Natural killer cell (primary cell): ENCODE measurements at regions not wholly inside any gene's neighbourhood (a gene's known extent, or its start where the extent isn't known, plus 50 kb on each side); places are given as distances from the start of the nearest gene placed in this dataset.

Source experiments
- ATAC-seq, 3 donors: fragments of 150-1000 bp in 2 of 3; fragments of 200-7000 bp in 1 of 3; cut with Tn5 transposase; 1 replicate in 1 of 3; 2 replicates in 2 of 3; pipeline ENCODE4 v1.10.0; 2021; ENCODE audit warnings: mild to moderate bottlenecking in 2 of 3, moderate library complexity in 2 of 3
- DNase-seq, 2 donors: peaks; one replicate each; pipeline versions ENCODE4 v3.0.0 to v3.0.0-alpha.2; 2013 to 2021; ENCODE audit warnings: mixed read lengths in 1 of 2
- H3K27ac ChIP-seq: one replicate; pipeline ENCODE4 v1.5.1; 2013; ENCODE audit warnings: mild to moderate bottlenecking, low read length
- H3K27me3 ChIP-seq: one replicate; pipeline ENCODE4 v1.6.1; 2013; ENCODE audit warnings: low read length; ENCODE audit not compliant: control insufficient read depth, insufficient read depth
- H3K36me3 ChIP-seq: one replicate; pipeline ENCODE4 v1.6.1; 2013; ENCODE audit warnings: low read length; ENCODE audit not compliant: control insufficient read depth, insufficient read depth
- H3K4me1 ChIP-seq: one replicate; pipeline ENCODE4 v1.6.1; 2013; ENCODE audit warnings: low read length; ENCODE audit not compliant: control insufficient read depth, insufficient read depth
- H3K4me3 ChIP-seq: one replicate; pipeline ENCODE4 v1.5.1; 2013; ENCODE audit warnings: low read length
- H3K9me3 ChIP-seq: one replicate; pipeline ENCODE4 v1.6.1; 2013; ENCODE audit warnings: low read length; ENCODE audit not compliant: control insufficient read depth, insufficient read depth
- H3K27ac Mint-ChIP-seq, 2 donors: one replicate each; pipeline ENCODE4 v1.8.0; 2022; ENCODE audit warnings: mild to moderate bottlenecking in 2 of 2, mixed read lengths in 2 of 2, moderate library complexity in 1 of 2
- H3K27me3 Mint-ChIP-seq, 2 donors: one replicate each; pipeline ENCODE4 v1.8.0; 2022; ENCODE audit warnings: low read depth in 2 of 2, mixed read lengths in 2 of 2
- H3K36me3 Mint-ChIP-seq: one replicate; pipeline ENCODE4 v1.8.0; 2022; ENCODE audit warnings: mixed read lengths
- H3K4me1 Mint-ChIP-seq, 2 donors: one replicate each; pipeline ENCODE4 v1.8.0; 2022; ENCODE audit warnings: mixed read lengths in 2 of 2
- H3K4me3 Mint-ChIP-seq: one replicate; pipeline ENCODE4 v1.8.0; 2022; ENCODE audit warnings: mild to moderate bottlenecking, moderate library complexity, mixed read lengths
- H3K9me3 Mint-ChIP-seq, 2 donors: one replicate each; pipeline ENCODE4 v1.8.0; 2022; ENCODE audit warnings: mixed read lengths in 2 of 2
- CTCF ChIP-seq: fragments of 200-600 bp; IDR thresholded peaks from one replicate; pipeline ENCODE4 v1.8.0; 2022; ENCODE audit warnings: antibody characterized with exemption
- WGBS: methylation state at CpG from one replicate; pipeline ENCODE4 v1.1.7; 2013; ENCODE audit warnings: missing lambda C conversion rate; ENCODE audit not compliant: insufficient coverage; 5-methylcytosine and 5-hydroxymethylcytosine counted together
- intact Hi-C: fragments of 100-400 bp; cut with micrococcal nuclease; formaldehyde crosslinking; loops from one replicate; pipeline ENCODE4 v1.14.2; 2022

- no peaks in the 10 kb centered on the region for H3K9me3 ChIP-seq
- H3K4me3 Mint-ChIP-seq, result no peak overlapping the region
- H3K27me3 Mint-ChIP-seq, result peaks cover 0 to 3% of the 10 kb centered on the region in 2 donors
- H3K27me3 ChIP-seq, result no peaks in the 10 kb centered on the region
- no peak for DNase-seq
- no peaks in the 10 kb centered on the region for H3K36me3 Mint-ChIP-seq
- H3K4me1 ChIP-seq, result no peaks in the 10 kb centered on the region
- H3K36me3 ChIP-seq, result no peaks in the 10 kb centered on the region
- WGBS, result 57% methylated on average over 13 of the region's 13 CpGs
- H3K4me3 ChIP-seq, result no peak overlapping the region
- H3K27ac ChIP-seq, result no peak overlapping the region
- no peaks in the 10 kb centered on the region for H3K4me1 Mint-ChIP-seq
- intact Hi-C loops, result no loop called here
- no peak overlapping the region for H3K27ac Mint-ChIP-seq
- H3K9me3 Mint-ChIP-seq, result no peaks in the 10 kb centered on the region
- ATAC-seq, result no peak
- TF ChIP-seq CTCF, result no peak
Observed at GRCh38 chr2:129780316-129781270, 198.9 kb upstream of the RAB6C start.

GRCh38 chr2:129781749-129782632 lies 197.5 kb upstream of the RAB6C start:
- Mint-ChIP-seq H3K4me3 (no peak overlapping the region), H3K27ac (no peak overlapping the region), H3K4me1 (no peaks in the 10 kb centered on the region), H3K36me3 (no peaks in the 10 kb centered on the region), H3K27me3 (peaks cover 0 to 3% of the 10 kb centered on the region in 2 donors), H3K9me3 (no peaks in the 10 kb centered on the region)
- no peak overlapping the region for H3K4me3 ChIP-seq
- H3K4me1 ChIP-seq, result no peaks in the 10 kb centered on the region
- H3K9me3 ChIP-seq, result no peaks in the 10 kb centered on the region
- no peaks in the 10 kb centered on the region for H3K27me3 ChIP-seq
- H3K27ac ChIP-seq, result no peak overlapping the region
- H3K36me3 ChIP-seq, result no peaks in the 10 kb centered on the region
- DNase-seq (no peak), ATAC-seq (no peak)
- intact Hi-C loops, result no loop called here
- 87% methylated on average over 18 of the region's 18 CpGs for WGBS
- no peak for TF ChIP-seq CTCF

- intact Hi-C loops, result no loop called here
- Histone ChIP-seq H3K27me3 (no peaks in the 10 kb centered on the region), H3K27ac (no peak overlapping the region), H3K9me3 (no peaks in the 10 kb centered on the region), H3K4me3 (no peak overlapping the region), H3K4me1 (no peaks in the 10 kb centered on the region), H3K36me3 (no peaks in the 10 kb centered on the region)
- Mint-ChIP-seq H3K27me3 (peaks cover 0 to 3% of the 10 kb centered on the region in 2 donors), H3K9me3 (no peaks in the 10 kb centered on the region), H3K4me1 (no peaks in the 10 kb centered on the region), H3K27ac (no peak overlapping the region), H3K36me3 (no peaks in the 10 kb centered on the region), H3K4me3 (no peak overlapping the region)
- no peak for TF ChIP-seq CTCF
- DNase-seq, result no peak
- no peak for ATAC-seq
- WGBS, result 72% methylated on average over 5 of the region's 5 CpGs
Observed at GRCh38 chr2:129782633-129782990, 196.9 kb upstream of the RAB6C start.
